Gastrocnemius medialis (tissue), 4 donors: ENCODE measurements at regions not wholly inside any gene's neighbourhood (a gene's known extent, or its start where the extent isn't known, plus 50 kb on each side); places are given as distances from the start of the nearest gene placed in this dataset.

Experiments
- CTCF ChIP-seq, 5 experiments: fragments of 450-650 bp in 3 of 5; fragments of 200-600 bp in 2 of 5; sonication (generic) in 2 of 5; IDR thresholded peaks in 4 of 5; conservative IDR thresholded peaks in 1 of 5; 1 replicate in 4 of 5; 2 replicates in 1 of 5; pipeline ENCODE4 v1.5.1; 2016 to 2019; ENCODE audit warnings: antibody characterized with exemption in 5 of 5, mild to moderate bottlenecking in 3 of 5, moderate library complexity in 3 of 5
- POLR2A ChIP-seq, 2 donors: fragments of 450-650 bp; IDR thresholded peaks; one replicate each; pipeline ENCODE4 v1.6.1; 2017; ENCODE audit warnings: antibody characterized with exemption in 2 of 2, mild to moderate bottlenecking in 2 of 2, moderate library complexity in 2 of 2

- TF ChIP-seq CTCF (IDR thresholded peaks at IDR 0.05 in 4 of 5, conservative IDR thresholded peaks at IDR 0.05 in 1 of 5) (no peak), POLR2A (IDR thresholded peaks at IDR 0.05) (no peak)
These were observed 71.4 kb downstream of the CARTPT start for GRCh38 chr5:71790433-71790832.
